Endothelial cell of umbilical vein (primary cell): ENCODE measurements at regions not wholly inside any gene's neighbourhood (a gene's known extent, or its start where the extent isn't known, plus 50 kb on each side); places are given as distances from the start of the nearest gene placed in this dataset.

Source experiments
- POLR2A ChIP-seq: IDR thresholded peaks from 2 replicates; pipeline ENCODE4 v1.6.1; 2012; ENCODE audit warnings: low read depth, mild to moderate bottlenecking, control low read depth, low read length
- TF ChIP-seq, protein P1 (sequence below), 2 donors: IDR thresholded peaks; 1 replicate in 1 of 2; 2 replicates in 1 of 2; pipeline ENCODE4 v1.5.1; 2011; ENCODE audit warnings: low read length in 2 of 2, mild to moderate bottlenecking in 2 of 2, moderate library complexity in 2 of 2, control low read depth in 1 of 2, inconsistent platforms in 1 of 2, low read depth in 1 of 2; ENCODE audit not compliant: insufficient read depth in 1 of 2; ENCODE audit errors: extremely low read depth in 1 of 2

DNA sequence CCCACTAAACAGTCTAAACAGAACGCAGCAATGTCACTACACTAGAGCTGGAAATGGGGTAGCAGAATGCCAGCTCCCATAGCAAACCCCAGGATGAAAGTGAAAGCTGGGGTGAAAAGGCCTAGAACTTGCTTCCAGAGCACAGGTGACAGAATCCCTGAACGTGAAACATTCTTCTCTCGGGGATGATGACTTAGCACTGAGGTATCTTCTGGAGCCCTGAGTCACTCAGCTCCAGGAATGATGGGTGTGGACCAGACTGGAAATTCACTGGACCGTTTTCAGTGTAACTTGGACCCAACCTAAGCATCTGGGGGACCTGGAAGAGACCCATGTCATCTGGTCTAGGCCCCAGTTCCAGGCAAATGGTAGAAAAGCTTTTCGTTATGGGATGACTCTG lies 108.9 kb downstream of the CDC7 start:
- TF ChIP-seq, protein P1, sequence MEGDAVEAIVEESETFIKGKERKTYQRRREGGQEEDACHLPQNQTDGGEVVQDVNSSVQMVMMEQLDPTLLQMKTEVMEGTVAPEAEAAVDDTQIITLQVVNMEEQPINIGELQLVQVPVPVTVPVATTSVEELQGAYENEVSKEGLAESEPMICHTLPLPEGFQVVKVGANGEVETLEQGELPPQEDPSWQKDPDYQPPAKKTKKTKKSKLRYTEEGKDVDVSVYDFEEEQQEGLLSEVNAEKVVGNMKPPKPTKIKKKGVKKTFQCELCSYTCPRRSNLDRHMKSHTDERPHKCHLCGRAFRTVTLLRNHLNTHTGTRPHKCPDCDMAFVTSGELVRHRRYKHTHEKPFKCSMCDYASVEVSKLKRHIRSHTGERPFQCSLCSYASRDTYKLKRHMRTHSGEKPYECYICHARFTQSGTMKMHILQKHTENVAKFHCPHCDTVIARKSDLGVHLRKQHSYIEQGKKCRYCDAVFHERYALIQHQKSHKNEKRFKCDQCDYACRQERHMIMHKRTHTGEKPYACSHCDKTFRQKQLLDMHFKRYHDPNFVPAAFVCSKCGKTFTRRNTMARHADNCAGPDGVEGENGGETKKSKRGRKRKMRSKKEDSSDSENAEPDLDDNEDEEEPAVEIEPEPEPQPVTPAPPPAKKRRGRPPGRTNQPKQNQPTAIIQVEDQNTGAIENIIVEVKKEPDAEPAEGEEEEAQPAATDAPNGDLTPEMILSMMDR (IDR thresholded peaks at IDR 0.05; ENCODE audit: extremely low read depth in 1 of 2, insufficient read depth in 1 of 2, low read depth in 1 of 2, low read length in 2 of 2) = no peak
- TF ChIP-seq POLR2A = no peak
